ENCODE measurements at regions not wholly inside any gene's neighbourhood (a gene's known extent, or its start where the extent isn't known, plus 50 kb on each side); places are given as distances from the start of the nearest gene placed in this dataset.

- TF ChIP-seq USF2 (IDR thresholded peaks at IDR 0.05; ENCODE audit: low read length): no peak
- no peak for TF ChIP-seq HDAC6 (IDR thresholded peaks at IDR 0.05; ENCODE audit: low read depth, low read length)
- TF ChIP-seq SUZ12 (IDR thresholded peaks at IDR 0.05; ENCODE audit: low read length): no peak
- TF ChIP-seq ASH2L (IDR thresholded peaks at IDR 0.05; ENCODE audit: low read length): no peak
- TF ChIP-seq CREB1 (IDR thresholded peaks at IDR 0.05): no peak
Measured at GRCh38 chr2:13950761-13951160, 681.8 kb upstream of the LRATD1 start (continued).

Data from H1 (cell line).